Fibroblast of skin of right biceps (primary cell): ENCODE measurements at regions not wholly inside any gene's neighbourhood (a gene's known extent, or its start where the extent isn't known, plus 50 kb on each side); places are given as distances from the start of the nearest gene placed in this dataset.

Source experiments
- DNase-seq: peaks from one replicate; pipeline ENCODE4 v3.0.0-alpha.2; 2013

- DNase-seq: no peak
These were observed 257.2 kb upstream of the THBS1 start for GRCh38 chr15:39323706-39324105.

- no peak for DNase-seq
These were observed 254.4 kb upstream of the THBS1 start for GRCh38 chr15:39326306-39326975.

GRCh38 chr15:39327005-39327730 lies 253.7 kb upstream of the THBS1 start:
- no peak for DNase-seq

- DNase-seq: no peak
These were observed 250.8 kb upstream of the THBS1 start for GRCh38 chr15:39330061-39330460.

DNA sequence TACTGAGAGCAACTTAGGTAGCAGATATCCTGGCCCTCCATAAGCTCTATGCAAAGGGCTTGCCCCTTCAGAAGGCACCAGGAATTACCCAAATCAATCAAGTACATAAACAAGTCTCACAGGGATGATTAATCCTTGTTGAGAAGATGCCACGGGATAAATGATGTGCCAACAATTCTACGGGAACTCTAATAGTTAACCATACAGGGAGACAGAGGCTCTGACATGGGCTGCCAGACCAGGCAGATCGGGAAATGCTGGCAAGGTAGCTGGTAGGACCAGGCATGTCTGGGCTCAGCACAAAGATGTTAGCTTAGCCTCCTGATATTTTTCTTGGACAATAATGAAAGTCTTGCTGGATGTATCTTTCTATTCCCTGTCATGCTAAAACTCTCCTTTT lies 249.3 kb upstream of the THBS1 start:
- DNase-seq: no peak

DNA sequence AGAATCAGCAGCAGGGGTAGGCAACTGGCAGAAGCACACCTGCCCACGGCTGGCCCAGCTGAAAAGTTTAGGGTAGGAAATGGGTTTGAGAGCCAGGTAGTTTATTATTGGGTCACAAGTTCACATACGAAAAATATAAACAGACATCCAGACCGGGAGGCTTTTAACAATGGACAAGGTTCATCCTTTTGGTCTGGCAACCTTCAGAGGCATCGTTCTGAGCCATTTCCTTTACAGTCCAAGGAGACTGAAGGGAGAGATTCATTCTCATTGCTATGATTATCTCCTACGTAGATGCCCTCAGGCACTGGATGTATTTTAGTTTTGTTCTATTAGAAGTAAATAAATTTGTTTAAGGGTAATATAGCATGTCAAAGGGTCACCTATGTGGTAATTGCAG lies 248.0 kb upstream of the THBS1 start:
- no peak for DNase-seq

DNA sequence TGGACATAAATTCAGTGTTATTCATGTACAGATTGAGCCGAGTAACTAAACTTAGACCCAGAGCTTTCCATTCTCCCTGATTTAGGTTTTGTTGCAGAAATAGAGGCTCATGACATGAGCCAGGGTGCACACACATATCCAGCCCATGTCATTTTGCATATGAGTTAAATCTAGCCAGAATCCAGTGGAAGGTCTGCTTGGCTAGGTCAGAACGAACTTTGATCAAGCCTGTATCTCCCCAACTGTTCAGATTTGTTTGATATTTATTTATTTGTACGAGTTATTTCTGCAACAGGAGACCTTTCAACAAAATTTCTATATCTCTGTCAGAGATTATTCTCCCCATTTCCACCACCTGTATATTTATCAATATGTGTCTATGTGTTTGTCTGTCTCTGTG lies 247.5 kb upstream of the THBS1 start:
- DNase-seq: no peak

GRCh38 chr15:39333896-39334295 lies 247.0 kb upstream of the THBS1 start:
- DNase-seq: peak; percentile 55

GRCh38 chr15:39336926-39337325 lies 244.0 kb upstream of the THBS1 start:
- DNase-seq: no peak

DNA sequence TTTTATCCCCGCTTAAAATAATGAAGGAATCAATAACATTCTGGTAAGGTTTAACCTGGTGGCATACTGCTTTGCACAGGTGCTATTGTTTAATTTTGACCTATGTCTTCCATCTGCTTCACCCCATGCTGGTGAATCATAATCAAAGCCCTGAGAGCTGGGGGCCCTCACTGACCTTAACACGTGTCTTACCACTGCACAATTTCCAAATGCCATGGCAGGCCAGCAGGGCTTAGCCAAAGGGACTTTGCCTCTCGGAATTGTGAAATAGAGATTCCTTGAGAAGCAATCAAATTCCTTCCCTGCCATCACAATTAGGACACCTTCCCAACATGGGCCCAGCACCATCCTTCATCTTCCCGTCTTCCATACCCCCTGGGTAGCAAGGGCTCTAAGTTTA lies 242.6 kb upstream of the THBS1 start:
- DNase-seq: no peak

- DNase-seq: no peak
These were observed 239.8 kb upstream of the THBS1 start for GRCh38 chr15:39340903-39341645.

DNA sequence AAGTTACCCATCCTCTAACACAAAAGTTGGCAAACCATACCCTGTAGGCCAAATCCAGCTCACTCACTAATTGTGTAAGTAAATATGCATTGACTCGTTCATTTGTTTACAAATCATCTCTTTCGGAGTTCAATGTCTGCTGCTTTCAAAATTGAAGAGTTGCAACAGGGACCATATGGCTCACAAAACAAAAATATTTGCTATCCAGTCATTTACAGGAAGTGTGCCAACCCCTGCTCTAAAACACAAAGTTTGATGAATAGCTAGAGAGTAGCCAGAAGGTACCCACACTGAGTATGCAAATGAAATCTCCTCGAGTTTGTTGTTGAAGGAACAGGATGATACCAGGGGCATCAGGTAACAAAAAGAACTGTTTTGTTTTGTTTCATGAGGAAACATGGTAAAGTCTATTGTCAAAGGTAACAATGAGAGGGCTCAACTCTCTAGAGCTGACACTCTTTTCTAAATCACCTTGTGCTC lies 236.2 kb upstream of the THBS1 start:
- no peak for DNase-seq

DNA sequence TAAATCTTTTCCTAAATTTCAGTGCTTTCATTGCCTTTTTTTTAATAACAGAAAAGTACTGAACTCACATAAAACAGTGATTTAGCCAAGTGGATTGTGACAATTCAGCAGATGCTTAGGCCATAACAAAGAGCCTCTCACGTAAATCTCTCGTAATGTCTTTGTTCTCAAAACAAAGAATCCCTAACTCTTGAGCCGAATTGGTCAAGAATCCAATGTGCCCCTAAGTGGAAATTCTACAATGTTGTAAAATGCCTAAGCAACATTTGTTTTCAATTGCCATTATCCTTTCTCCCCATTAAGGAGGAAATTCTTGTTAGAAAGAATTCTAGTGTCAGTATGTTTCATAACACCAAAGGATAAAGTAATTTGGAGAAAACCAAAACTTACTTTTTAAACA lies 235.7 kb upstream of the THBS1 start:
- peak; percentile 83 for DNase-seq

- DNase-seq: no peak
These were observed 233.4 kb upstream of the THBS1 start for GRCh38 chr15:39347453-39347852.

DNA sequence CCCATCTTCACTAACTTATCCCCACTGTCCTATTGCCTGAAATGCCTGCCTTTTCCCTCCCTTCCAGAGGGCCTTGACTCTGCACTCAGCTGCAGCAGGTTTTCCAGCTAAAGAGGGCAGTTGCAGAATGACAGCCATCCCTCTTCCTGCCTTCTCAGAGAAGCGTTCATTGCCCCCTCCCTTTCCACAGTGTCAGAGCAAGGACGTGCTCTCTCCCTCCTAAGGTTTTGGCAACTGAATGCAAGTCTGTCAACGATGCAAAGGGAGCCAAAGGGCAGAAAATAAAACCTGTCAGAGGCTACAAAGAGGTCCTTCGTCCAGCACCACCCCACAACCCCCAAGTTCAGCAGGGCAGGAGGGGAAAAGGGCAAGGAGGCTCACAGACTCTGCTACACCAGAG lies 230.1 kb upstream of the THBS1 start:
- DNase-seq: no peak

GRCh38 chr15:39354189-39354588 lies 226.7 kb upstream of the THBS1 start:
- DNase-seq: no peak

GRCh38 chr15:39357480-39358268 lies 223.2 kb upstream of the THBS1 start:
- peak; percentile 39 for DNase-seq

DNA sequence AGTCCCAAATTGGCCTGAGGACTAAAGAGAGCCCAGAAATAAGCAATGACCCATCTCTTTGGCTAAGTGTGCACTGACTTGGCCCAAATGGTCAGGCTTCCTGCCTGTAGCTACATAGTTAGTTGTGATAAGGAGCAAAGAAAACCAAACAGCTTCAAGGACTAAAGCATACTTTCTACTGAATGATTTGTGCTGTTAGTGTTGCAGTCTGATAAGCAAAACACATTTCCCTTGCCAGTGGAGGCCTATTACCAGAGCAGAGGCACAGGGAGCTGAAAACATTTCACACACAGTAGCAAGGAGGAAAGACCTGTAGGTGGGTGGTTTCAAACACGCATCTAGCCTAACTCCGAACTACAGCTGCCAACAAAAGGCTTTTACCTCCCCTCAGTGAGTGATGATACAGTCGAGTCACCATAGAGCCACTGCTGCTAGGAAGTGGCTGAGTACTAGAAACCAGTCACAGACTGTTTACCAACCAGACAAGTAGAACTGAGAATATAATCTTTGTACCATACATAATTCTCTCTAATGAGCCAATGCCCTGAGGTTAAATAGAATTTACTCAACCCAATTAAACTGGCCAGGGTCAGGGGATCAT lies 222.3 kb upstream of the THBS1 start:
- peak; percentile 51 for DNase-seq

- DNase-seq: no peak
These were observed 221.1 kb upstream of the THBS1 start for GRCh38 chr15:39359771-39360170.

- peak; percentile 78 for DNase-seq
These were observed 220.4 kb upstream of the THBS1 start for GRCh38 chr15:39360452-39360851.

DNA sequence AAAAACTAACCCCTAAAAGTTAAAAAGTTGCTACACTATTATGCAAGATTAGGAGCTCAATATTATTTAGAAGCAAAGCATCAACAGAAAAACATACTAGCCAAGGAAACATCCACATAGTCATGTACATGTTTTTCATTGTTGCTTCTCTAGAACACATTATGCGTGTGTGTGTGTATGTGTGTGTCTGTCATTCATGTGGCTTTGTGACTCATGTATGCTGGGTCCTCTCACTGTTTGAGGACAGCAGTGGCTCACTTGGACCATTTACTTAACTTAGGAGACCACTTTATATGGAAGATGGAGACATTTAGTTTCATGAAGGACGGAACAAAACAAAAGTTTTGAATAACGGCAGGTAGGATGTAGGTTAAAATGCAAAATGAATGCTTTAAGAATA lies 219.4 kb upstream of the THBS1 start:
- peak; percentile 54 for DNase-seq

GRCh38 chr15:39362821-39363561 lies 217.9 kb upstream of the THBS1 start:
- peak; percentile 100 for DNase-seq
